Sciatic nerve (tissue), 2 donors: ENCODE measurements at regions not wholly inside any gene's neighbourhood (a gene's known extent, or its start where the extent isn't known, plus 50 kb on each side); places are given as distances from the start of the nearest gene placed in this dataset.

ENCODE experiments used
- ATAC-seq: fragments of 200-7000 bp; cut with Tn5 transposase; one replicate; pipeline ENCODE4 v1.9.1; 2020; ENCODE audit warnings: mild to moderate bottlenecking, moderate library complexity
- DNase-seq: peaks from one replicate; pipeline ENCODE4 v3.0.0-alpha.2; 2020; ENCODE audit warnings: low spot score
- intact Hi-C: fragments of 100-400 bp; cut with DNase I; formaldehyde crosslinking; loops from one replicate; pipeline ENCODE4 v1.14.2; 2022
- donor health status: DM: no; HTN: no; CAD: no.
- donor health status: DM: no; HTN: no; CAD: no.

DNA sequence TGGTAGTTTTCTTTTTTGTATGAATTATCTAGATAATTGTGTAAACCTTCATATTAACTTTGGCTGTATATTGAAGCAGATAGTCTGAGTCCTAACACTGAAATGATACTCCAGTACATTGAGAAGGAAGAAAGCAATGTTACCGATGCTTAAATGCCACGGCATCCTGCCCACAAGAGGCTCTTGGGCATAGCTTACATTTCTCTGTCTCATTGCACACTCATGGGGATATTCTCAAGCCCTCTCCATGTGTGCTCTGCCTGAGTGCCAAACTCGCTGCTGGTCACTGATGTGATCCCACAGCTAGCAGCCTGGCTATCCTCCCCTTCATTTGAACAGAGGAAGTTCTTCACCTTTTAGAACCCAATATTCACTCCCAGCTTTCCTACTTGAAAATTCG is 179.4 kb downstream of the TGFB2 start:
- intact Hi-C loops: no loop called here
- ATAC-seq: no peak
- DNase-seq: no peak

DNA sequence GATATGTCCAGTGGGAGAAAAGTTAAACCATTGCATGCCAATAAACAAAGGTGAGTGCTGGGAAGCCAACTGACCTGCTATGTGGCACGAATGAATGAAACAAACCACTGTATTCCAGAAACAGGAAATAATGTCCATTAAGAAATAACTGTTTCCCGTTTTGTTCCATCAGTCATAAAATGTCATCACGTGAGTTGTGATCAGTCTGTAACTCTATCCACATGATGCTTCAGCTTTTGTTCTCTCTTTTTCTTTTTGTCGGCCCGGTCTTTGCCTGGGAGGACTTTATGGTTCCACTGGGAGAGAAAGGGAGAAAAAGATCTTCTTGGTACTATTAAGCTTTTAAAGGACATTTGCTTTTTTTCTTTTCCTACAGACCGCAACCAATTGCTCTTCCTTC is 179.9 kb downstream of the TGFB2 start:
- intact Hi-C loops: no loop called here
- ATAC-seq (no peak), DNase-seq (no peak)

DNA sequence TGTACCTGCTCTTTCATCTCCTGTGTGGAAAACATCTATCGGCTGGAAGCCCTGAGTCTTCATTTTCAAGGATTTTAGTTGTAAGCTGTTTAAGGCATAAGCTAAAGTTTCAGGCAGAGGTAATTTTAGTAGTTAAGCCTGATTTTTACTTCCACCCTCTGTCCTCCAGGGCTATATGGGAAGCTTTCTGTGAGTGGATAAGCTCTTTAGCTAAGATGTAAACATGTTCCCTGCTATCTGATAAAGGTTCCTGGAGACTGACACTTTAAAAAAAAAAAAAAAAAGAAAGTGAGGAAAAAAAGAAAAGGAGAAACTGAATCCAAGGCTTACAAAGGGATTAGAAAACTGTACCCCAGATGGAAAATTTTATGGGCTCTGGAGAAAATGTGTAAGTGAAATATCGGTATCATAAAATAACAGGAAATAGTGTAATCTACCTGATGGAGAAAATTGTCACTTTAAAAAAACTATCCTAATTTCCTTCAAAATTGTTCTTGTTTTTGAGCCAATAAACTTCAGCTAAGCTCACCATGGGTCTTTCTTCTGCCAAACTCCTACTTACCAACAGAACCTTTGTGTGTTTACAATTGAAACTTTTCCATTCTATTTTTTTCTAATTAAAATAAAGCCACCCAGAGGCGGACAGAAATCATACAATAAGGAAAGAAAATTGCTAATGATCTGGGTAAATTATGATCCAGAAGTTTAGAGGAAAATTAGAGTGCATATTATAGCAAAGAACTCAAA is 180.5 kb downstream of the TGFB2 start:
- DNase-seq (no peak), ATAC-seq (no peak)
- intact Hi-C loops: no loop called here

DNA sequence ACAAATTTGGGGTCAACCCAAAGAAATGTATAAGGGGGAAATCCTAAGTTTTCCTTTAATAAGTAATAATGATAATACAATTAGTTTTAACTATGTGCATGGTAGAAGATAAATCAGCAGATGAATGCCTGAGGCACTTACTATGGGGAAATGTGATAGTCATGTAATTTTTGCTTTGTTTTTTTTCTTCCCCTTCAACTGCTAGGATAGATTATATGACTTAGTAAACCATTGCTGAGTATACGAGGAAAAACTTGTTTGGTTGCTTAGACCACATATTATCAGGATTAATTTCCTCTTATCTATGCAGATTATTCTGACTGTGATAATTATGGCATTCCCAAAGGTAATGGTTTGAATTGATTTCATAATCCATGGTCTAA is 181.1 kb downstream of the TGFB2 start:
- intact Hi-C loops: no loop called here
- ATAC-seq (no peak), DNase-seq (no peak)

DNA sequence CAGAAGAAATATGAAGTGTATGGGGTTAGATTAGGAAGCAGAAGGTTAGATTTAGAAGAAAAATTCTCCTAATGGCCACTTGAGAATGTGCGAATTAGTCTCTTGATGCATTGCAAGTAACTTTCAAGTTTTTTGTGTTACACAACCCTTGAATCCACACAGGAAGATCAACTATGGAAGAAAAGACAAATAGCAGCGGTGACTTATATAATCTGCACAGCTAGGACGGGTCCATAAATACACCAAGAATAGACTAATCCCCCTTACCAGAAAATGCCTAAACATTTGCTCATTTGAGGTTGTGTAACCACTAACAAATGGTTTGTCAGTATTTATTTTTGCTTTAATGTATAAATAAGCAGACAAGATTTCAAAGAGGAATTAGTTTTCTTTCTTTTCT is 182.6 kb downstream of the TGFB2 start:
- no peak for DNase-seq
- intact Hi-C loops: no loop called here
- no peak for ATAC-seq

DNA sequence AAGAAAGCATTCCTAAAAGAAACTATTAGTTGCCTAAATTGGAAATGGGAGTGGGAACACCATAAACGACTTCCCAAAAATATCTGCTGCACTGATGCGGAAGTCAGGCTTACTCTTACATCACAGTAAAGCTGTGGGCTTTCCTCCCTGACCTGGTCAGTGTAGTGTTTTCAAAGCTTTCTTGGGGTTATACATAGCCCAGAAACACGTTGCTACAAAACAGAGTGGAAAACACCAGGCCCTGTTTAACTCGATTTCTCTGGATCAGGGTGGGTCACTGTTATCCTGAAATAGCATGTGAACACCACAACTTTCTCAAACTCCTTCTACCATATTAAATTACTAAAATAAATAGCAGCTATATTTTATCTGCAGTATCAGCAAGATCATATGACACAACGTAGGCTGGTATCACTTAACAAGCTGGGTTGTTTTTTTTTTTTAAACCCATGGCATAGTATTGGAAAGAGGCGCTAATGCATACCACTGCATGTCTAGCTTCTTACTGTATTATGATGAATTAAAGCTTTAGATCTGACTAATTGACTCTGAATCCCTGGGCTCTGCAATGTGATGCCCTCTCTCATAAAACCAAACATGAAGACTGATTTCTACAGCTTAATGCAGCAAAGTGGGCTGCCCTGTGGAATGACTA is 184.6 kb downstream of the TGFB2 start:
- no peak for DNase-seq
- no peak for ATAC-seq
- intact Hi-C loops: no loop called here

DNA sequence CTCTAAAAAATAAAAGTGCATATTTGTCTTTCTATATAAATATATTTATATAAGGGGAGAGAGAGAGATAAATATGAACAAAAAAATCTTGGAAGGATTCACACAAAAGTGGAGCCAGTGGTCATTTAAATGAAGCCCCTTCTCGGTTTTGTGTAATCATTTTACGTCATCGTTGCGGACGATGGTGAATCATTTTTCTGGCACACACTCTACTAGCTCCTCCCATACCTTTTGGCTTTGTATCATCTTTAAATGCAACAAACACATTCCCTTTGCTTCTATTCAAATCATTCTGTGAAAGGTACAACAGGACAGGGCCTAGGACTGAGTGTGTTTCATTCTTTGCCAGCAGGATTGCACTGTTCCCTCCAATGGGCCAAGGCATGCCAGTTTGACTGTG is 186.8 kb downstream of the TGFB2 start:
- DNase-seq (no peak), ATAC-seq (no peak)
- intact Hi-C loops: no loop called here

DNA sequence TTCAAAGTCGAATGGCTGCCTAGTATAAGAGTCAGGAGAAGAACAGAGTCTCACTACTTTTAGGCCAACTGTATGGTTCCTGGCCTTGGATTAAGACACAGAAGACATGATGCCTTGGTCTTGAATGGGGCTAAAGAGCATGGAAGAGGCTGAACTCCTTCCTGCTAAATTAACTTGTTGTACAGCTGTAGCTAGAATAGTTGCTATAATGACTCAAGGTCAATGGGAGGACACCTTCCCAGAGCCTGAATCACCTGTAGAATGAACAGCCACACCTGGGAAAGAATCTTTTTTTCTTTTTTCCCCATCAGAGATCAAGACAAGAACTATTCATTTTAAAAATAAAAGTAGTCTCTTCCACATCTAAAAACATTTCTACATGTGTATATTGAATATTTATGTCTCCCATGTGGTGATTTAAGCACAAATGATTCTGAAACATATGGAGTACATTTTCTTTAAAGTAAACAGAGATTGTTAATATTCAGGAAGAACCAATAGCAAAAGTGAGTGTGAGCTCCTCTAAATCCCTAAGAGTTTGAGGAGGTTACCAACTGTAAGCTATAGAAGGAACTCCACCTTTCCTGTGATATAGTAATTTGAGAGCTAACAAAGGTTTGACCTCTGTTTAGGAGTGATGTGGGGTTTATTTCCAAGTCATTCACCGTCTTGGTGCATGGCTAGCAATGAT is 191.3 kb downstream of the TGFB2 start:
- no peak for ATAC-seq
- no peak for DNase-seq
- intact Hi-C loops: no loop called here

DNA sequence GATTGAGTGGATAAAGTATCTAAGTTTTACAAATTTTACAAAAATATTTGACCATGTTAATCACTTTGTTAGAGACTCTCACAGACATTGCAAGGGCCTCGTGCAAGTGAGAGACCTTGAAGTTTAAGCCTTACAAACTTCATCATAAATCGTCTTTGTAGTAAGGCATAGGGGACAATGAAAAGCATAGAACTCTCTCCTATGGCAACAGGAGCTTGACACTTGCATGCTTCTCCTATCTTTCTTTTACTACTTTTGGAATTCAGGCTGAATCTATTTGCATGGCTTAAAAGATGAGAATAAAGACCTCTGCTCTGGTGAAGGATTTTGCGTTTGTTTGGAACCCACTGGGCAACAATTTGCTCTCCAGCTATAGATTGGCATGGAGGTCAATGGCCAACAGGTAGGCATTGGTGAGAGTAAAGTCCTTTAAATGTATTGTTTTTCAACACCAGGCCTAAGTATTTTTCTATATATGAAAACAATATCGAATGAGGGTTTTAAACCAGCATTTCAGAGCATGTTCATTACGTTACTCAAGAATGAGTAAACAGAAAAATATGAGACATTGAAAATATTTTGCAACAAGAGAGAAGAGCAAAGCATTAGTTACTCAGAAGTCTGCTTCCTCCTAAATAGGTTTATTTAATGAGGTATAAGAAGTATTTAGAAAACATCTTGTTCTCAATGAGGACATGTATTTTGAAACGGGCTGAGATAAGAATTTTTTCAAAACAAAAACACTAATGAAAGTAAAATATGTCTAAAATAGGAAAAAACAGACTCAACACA is 192.2 kb downstream of the TGFB2 start:
- ATAC-seq (no peak), DNase-seq (no peak)
- intact Hi-C loops: no loop called here

DNA sequence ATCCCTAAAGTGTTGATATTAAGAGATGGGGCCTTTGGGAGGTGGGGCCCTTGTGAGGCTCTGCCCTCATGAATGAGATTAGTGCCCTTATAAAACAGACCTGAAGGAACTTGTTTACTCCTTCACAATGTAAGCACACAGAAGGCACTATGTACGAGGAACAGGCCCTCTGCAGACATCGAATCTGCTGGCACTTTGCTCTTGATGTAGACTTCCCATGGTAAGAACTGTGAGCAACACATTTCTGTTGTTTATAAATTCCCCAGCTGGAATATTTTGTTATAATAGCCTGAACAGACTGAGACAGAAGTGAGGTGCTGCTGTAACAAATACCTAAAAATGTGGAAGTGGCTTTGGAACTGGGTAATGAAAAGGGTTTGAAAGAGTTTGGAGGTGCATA is 193.2 kb downstream of the TGFB2 start:
- DNase-seq: no peak
- intact Hi-C loops: no loop called here
- ATAC-seq: no peak

DNA sequence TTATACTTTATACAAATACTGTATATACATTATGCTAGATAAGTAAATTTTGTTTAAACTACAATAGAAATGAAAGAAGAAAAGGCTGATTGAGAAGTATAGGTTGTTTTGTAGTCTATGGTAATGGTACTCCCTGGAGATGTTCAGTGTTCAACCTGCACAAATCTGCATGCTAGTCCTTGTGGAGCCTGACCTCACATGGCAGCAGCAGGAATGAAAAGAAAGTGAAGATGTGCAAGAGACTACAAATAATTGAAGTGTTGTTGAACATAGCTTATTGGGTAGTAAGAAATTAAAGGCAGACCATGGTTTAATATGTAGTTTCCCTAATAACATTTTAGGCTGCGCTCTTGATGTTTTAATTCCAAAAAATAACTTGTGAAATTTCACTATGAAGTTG is 201.2 kb downstream of the TGFB2 start:
- DNase-seq (no peak), ATAC-seq (no peak)
- intact Hi-C loops: no loop called here

DNA sequence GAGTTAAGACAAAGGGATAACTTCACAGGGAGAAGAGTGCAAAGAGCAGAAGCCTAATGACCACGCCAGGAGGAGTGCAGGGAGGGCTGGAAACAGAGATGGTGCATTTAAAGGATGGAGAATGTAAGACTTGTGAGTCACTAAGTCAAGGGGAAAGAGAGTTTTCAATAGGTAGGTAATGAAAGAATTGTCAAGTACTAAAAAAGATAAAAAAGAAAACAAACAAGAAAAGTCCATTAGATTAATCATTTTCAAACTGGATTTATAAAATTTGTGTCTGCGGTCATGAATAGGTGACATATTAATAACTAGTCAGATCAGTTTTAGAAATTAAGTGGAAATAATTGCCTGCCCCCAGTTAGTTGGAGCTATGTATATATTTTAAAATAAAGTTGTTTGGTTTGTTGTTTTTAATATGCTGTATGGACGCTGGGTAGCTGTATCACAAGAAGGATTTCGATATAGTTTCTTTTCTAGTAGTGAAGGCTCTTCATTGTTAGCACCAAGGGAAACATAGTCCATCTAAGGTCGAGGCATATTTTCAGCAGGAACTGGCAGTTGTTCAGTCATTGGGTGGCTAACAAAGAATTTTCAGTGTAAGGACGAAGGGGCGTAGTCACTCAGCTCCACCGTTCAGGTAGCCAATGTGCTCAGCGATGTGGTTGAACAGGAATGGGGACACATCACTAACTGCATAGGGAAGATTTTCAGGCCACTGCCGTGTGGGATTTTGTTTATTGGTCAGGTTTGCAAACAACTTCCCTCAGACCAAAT is 203.0 kb downstream of the TGFB2 start:
- DNase-seq: no peak
- intact Hi-C loops: no loop called here
- ATAC-seq: no peak

DNA sequence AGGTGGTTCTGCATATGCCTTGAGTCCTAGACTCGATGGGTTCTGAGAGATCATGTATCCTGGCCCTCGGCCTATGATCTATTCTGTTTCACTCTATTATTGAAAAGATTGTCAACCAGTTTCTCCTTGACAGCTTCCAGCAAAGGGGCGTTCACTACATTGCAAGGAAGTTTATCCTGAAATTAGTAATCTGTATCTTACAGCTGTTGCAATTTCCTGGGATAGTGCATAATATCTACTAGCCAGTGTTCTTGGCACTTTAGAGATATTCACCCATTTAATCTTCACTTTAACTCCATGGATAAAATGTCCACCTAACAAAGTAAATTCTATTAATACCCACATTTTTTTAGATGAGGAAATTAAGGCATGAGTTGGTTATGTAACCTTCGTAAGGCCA is 203.6 kb downstream of the TGFB2 start:
- DNase-seq (no peak), ATAC-seq (no peak)
- intact Hi-C loops: no loop called here

DNA sequence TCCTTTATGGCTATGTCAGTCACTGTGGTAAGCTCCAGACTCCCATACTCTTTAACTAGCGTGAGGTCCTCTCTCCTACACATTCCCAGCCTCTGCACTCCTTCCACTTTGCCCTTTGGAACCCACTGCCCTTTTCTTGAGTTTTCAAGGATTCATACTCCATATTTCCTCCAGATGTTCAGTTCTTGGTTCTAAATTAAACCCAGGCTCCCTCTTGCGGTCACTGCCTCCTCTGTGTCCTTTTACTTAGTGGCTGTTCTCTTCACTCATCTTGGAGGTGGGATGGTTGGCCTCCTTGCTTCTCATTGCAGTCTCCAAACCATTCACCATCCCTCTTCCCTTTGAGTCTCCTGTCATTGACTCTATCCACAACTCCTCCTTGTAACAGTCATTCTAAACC is 208.1 kb downstream of the TGFB2 start:
- DNase-seq (no peak), ATAC-seq (no peak)
- intact Hi-C loops: no loop called here

DNA sequence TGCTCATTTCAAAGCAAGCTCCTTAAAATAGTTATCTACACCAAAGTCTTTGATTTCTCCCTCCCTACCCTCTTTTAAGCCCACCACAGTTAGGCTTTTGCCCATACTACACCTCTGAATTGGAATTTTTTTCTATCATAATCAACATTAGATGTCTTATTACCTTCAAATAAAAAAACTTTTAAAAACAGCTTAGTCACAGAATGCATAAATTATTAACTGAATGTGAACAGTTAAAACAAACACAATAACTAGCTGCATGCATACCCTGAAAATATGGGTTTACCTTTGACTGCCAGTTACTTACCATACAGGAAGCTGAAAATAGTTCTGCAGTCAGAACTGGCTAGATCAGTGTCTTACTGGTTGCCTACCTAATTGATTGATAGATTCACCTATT is 210.9 kb downstream of the TGFB2 start:
- ATAC-seq (no peak), DNase-seq (no peak)
- intact Hi-C loops: no loop called here

DNA sequence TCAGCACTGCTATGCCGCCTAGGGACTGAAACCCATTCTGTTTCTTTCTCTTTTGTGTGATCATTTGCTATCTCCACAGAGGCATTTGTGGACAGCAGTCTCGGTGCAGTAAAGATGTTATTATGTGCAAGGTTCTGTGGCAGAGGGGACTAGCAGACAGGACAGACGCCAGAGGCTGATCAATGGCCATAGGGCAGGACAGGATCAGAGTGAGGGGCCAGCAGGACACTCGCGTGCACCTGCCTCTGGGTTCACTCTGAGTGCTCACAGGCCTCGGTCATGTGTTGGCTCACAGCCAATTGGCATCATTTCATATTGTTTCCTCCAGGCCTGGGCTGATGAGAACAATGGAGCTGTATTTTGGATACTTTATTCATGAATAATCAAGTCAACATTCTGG is 212.6 kb downstream of the TGFB2 start:
- ATAC-seq (peak; percentile 32), DNase-seq (no peak)
- intact Hi-C loops: no loop called here

DNA sequence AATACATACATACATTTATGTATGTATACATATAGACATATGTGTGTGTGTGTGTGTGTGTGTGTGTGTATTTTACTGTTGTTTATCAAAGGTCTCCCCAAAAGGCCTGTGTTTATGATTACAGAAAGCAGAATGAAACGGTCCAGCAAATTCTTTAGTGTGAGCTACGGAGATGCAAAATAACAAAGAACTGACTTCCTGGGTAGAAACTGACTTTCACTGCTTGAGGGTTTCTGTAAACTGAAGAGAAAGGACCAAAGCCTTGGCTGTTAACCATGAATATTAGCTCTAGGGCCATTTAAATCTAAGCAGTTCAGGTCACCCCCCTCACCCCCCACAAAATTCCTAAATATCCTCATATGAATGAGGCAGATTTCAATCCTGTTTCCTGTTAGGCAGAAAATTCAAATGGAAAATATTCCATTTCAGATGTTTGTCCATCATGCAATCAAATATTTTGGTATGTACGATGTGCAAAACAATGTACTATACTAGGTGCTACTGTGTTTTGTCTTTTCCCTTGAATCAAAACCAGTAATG is 213.2 kb downstream of the TGFB2 start:
- DNase-seq (no peak), ATAC-seq (no peak)
- intact Hi-C loops: no loop called here

DNA sequence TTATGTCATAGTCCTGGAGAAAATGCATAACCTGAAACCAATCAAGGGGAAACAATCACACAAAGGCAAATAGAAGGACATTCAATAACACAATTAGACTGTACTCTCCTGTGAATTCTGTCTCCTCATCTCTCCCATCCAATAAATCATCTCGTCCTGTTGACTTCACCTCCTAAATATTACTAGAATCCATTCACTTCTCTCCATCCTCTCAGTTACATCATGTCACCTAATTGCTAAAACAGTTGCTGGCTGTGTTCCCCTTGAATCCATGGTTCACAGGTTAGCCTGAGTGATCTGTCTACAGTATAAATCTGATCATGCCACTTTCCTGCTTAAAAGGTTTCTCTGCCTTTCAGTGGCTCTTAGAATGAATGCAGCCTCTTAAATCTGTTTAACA is 220.2 kb downstream of the TGFB2 start:
- ATAC-seq (no peak), DNase-seq (no peak)
- intact Hi-C loops: no loop called here
